Neural cell (in vitro differentiated cells): ENCODE measurements at regions not wholly inside any gene's neighbourhood (a gene's known extent, or its start where the extent isn't known, plus 50 kb on each side); places are given as distances from the start of the nearest gene placed in this dataset.

Experiments
- H2AFZ ChIP-seq: fragments of 200-600, 300-800 bp; sonication (generic), shearing (Covaris generic); 2 replicates; pipeline ENCODE4 v1.6.0; 2014; ENCODE audit warnings: low read depth, mild to moderate bottlenecking, antibody characterized with exemption, low read length, moderate library complexity
- H3F3A ChIP-seq: fragments of 200-600 bp; shearing (Covaris generic); 2 replicates; pipeline ENCODE4 v1.6.1; 2016; ENCODE audit warnings: mild to moderate bottlenecking, moderate library complexity, mixed read lengths, antibody characterized with exemption, low read length; ENCODE audit not compliant: insufficient read depth, poor library complexity, severe bottlenecking
- H3K27ac ChIP-seq: fragments of 200-600, 300-800 bp; sonication (generic), shearing (Covaris generic); 2 replicates; pipeline ENCODE4 v1.5.1; 2014; ENCODE audit warnings: mild to moderate bottlenecking, low read length, moderate library complexity
- H3K27me3 ChIP-seq: fragments of 300-800, 200-600 bp; sonication (generic), shearing (Covaris generic); 2 replicates; pipeline ENCODE4 v1.6.0; 2014; ENCODE audit warnings: mild to moderate bottlenecking, low read depth, low read length, moderate library complexity; ENCODE audit not compliant: insufficient read depth
- H3K36me3 ChIP-seq: fragments of 300-800, 200-600 bp; sonication (generic), shearing (Covaris generic); 2 replicates; pipeline ENCODE4 v1.5.1; 2014; ENCODE audit warnings: mild to moderate bottlenecking, antibody characterized with exemption, low read length, moderate library complexity; ENCODE audit not compliant: insufficient read depth
- H3K4me2 ChIP-seq: fragments of 300-800, 200-600 bp; sonication (generic), shearing (Covaris generic); 2 replicates; pipeline ENCODE4 v1.6.0; 2014; ENCODE audit warnings: mild to moderate bottlenecking, low read length
- H3K4me3 ChIP-seq: fragments of 300-800, 200-600 bp; sonication (generic), shearing (Covaris generic); 2 replicates; pipeline ENCODE4 v1.5.1; 2014; ENCODE audit warnings: mild to moderate bottlenecking, low read length, moderate library complexity
- H3K79me2 ChIP-seq: fragments of 200-600 bp; shearing (Covaris generic); replicated peaks from 2 replicates; pipeline ENCODE4 v1.6.0; 2014; ENCODE audit warnings: mild to moderate bottlenecking, low read length, moderate library complexity; ENCODE audit not compliant: insufficient read depth
- H3K9ac ChIP-seq: fragments of 300-800, 200-600 bp; sonication (generic), shearing (Covaris generic); 2 replicates; pipeline ENCODE4 v1.6.1; 2016; ENCODE audit warnings: mild to moderate bottlenecking, low read length, mixed read lengths
- H3K9me2 ChIP-seq: fragments of 200-600 bp; shearing (Covaris generic); 2 replicates; pipeline ENCODE4 v1.6.1; 2016; ENCODE audit warnings: mild to moderate bottlenecking, low read length, mixed read lengths; ENCODE audit not compliant: insufficient read depth
- H3K9me3 ChIP-seq: fragments of 200-600, 300-800 bp; sonication (generic), shearing (Covaris generic); 2 replicates; pipeline ENCODE4 v1.6.1; 2016; ENCODE audit warnings: mild to moderate bottlenecking, mixed run types, low read length, moderate library complexity, mixed read lengths
- H4K20me1 ChIP-seq: fragments of 200-600 bp; shearing (Covaris generic); 2 replicates; pipeline ENCODE4 v1.6.1; 2016; ENCODE audit warnings: mild to moderate bottlenecking, mixed run types; ENCODE audit not compliant: insufficient read depth
- EP300 ChIP-seq: fragments of 450-650 bp; conservative IDR thresholded peaks from 2 replicates; pipeline ENCODE4 v1.6.1; 2014; ENCODE audit warnings: antibody characterized with exemption, mild to moderate bottlenecking, moderate library complexity; ENCODE audit not compliant: poor library complexity, severe bottlenecking
- EZH2 ChIP-seq: fragments of 200-600, 300-800 bp; shearing (Covaris generic), sonication (generic); IDR thresholded peaks from 2 replicates; pipeline ENCODE4 v1.6.1; 2014; ENCODE audit warnings: antibody characterized with exemption, low read length, borderline replicate concordance, mild to moderate bottlenecking; ENCODE audit not compliant: insufficient read depth, poor library complexity, severe bottlenecking
- MXI1 ChIP-seq: fragments of 450-650 bp; conservative IDR thresholded peaks from 2 replicates; pipeline ENCODE4 v1.6.1; 2014; ENCODE audit warnings: antibody characterized with exemption, mild to moderate bottlenecking; ENCODE audit not compliant: poor library complexity, severe bottlenecking
- POLR2AphosphoS5 ChIP-seq: IDR thresholded peaks from 2 replicates; pipeline ENCODE4 v1.6.1; 2012
- RAD21 ChIP-seq: fragments of 450-650 bp; conservative IDR thresholded peaks from 2 replicates; pipeline ENCODE4 v1.6.1; 2014; ENCODE audit warnings: antibody characterized with exemption, mild to moderate bottlenecking, moderate library complexity
- SMC3 ChIP-seq: fragments of 450-650 bp; conservative IDR thresholded peaks from 2 replicates; pipeline ENCODE4 v1.6.1; 2014; ENCODE audit warnings: antibody characterized with exemption, mild to moderate bottlenecking, moderate library complexity; ENCODE audit not compliant: poor library complexity
- TAF1 ChIP-seq: IDR thresholded peaks from 2 replicates; pipeline ENCODE4 v1.6.1; 2012; ENCODE audit warnings: low read depth
- TF ChIP-seq, protein P1 (sequence below): fragments of 450-650 bp; IDR thresholded peaks from 2 replicates; pipeline ENCODE4 v1.5.1; 2014; ENCODE audit warnings: antibody characterized with exemption, mild to moderate bottlenecking, moderate library complexity; ENCODE audit not compliant: poor library complexity, severe bottlenecking
- TF ChIP-seq, protein P2 (sequence below): IDR thresholded peaks from 2 replicates; pipeline ENCODE4 v1.6.1; 2012; ENCODE audit warnings: borderline replicate concordance

GRCh38 chrX:42128020-42128419 lies 204.7 kb upstream of the CASK start:
- no peaks in the 10 kb centered on the region for H3K36me3 ChIP-seq
- H3K4me2 ChIP-seq, result no peak overlapping the region
- H3K79me2 ChIP-seq, result no peaks in the 10 kb centered on the region
- no peaks in the 10 kb centered on the region for H3F3A ChIP-seq
- H2AFZ ChIP-seq, result no peak overlapping the region
- no peaks in the 10 kb centered on the region for H3K9me2 ChIP-seq
- no peak overlapping the region for H3K9ac ChIP-seq
- H3K9me3 ChIP-seq, result no peaks in the 10 kb centered on the region
- no peak for TF ChIP-seq EP300
- TF ChIP-seq, protein P1, sequence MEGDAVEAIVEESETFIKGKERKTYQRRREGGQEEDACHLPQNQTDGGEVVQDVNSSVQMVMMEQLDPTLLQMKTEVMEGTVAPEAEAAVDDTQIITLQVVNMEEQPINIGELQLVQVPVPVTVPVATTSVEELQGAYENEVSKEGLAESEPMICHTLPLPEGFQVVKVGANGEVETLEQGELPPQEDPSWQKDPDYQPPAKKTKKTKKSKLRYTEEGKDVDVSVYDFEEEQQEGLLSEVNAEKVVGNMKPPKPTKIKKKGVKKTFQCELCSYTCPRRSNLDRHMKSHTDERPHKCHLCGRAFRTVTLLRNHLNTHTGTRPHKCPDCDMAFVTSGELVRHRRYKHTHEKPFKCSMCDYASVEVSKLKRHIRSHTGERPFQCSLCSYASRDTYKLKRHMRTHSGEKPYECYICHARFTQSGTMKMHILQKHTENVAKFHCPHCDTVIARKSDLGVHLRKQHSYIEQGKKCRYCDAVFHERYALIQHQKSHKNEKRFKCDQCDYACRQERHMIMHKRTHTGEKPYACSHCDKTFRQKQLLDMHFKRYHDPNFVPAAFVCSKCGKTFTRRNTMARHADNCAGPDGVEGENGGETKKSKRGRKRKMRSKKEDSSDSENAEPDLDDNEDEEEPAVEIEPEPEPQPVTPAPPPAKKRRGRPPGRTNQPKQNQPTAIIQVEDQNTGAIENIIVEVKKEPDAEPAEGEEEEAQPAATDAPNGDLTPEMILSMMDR, result no peak
- no peak for TF ChIP-seq TAF1
- no peak for TF ChIP-seq SMC3
- TF ChIP-seq, protein P2, sequence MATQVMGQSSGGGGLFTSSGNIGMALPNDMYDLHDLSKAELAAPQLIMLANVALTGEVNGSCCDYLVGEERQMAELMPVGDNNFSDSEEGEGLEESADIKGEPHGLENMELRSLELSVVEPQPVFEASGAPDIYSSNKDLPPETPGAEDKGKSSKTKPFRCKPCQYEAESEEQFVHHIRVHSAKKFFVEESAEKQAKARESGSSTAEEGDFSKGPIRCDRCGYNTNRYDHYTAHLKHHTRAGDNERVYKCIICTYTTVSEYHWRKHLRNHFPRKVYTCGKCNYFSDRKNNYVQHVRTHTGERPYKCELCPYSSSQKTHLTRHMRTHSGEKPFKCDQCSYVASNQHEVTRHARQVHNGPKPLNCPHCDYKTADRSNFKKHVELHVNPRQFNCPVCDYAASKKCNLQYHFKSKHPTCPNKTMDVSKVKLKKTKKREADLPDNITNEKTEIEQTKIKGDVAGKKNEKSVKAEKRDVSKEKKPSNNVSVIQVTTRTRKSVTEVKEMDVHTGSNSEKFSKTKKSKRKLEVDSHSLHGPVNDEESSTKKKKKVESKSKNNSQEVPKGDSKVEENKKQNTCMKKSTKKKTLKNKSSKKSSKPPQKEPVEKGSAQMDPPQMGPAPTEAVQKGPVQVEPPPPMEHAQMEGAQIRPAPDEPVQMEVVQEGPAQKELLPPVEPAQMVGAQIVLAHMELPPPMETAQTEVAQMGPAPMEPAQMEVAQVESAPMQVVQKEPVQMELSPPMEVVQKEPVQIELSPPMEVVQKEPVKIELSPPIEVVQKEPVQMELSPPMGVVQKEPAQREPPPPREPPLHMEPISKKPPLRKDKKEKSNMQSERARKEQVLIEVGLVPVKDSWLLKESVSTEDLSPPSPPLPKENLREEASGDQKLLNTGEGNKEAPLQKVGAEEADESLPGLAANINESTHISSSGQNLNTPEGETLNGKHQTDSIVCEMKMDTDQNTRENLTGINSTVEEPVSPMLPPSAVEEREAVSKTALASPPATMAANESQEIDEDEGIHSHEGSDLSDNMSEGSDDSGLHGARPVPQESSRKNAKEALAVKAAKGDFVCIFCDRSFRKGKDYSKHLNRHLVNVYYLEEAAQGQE, result no peak
- no peak for TF ChIP-seq POLR2AphosphoS5
- no peaks in the 10 kb centered on the region for H3K27me3 ChIP-seq
- H3K27ac ChIP-seq, result no peak overlapping the region
- no peaks in the 10 kb centered on the region for H4K20me1 ChIP-seq
- H3K4me3 ChIP-seq, result no peak overlapping the region

GRCh38 chrX:42127563-42127962 lies 204.2 kb upstream of the CASK start:
- Histone ChIP-seq H3K36me3 (no peaks in the 10 kb centered on the region), H4K20me1 (no peaks in the 10 kb centered on the region)
- TF ChIP-seq SMC3 (no peak), TAF1 (no peak), EP300 (no peak), RAD21 (no peak), EZH2 (no peak), MXI1 (no peak), POLR2AphosphoS5 (no peak)
- TF ChIP-seq, protein P2, result no peak
- TF ChIP-seq, protein P1, result no peak

More at GRCh38 chrX:42127563-42127962, 204.2 kb upstream of the CASK start:
- H3K4me2 ChIP-seq, result no peak overlapping the region
- H2AFZ ChIP-seq, result no peak overlapping the region
- H3K79me2 ChIP-seq, result no peaks in the 10 kb centered on the region
- no peaks in the 10 kb centered on the region for H3K27me3 ChIP-seq
- no peak overlapping the region for H3K27ac ChIP-seq
- H3K4me3 ChIP-seq, result no peak overlapping the region
- no peaks in the 10 kb centered on the region for H3F3A ChIP-seq
- no peaks in the 10 kb centered on the region for H3K9me3 ChIP-seq
- H3K9me2 ChIP-seq, result no peaks in the 10 kb centered on the region
- H3K9ac ChIP-seq, result no peak overlapping the region
